ENCODE measurements at regions not wholly inside any gene's neighbourhood (a gene's known extent, or its start where the extent isn't known, plus 50 kb on each side); places are given as distances from the start of the nearest gene placed in this dataset.

GRCh38 chr2:84116143-84116542 is 342.9 kb downstream of the SUCLG1 start:
- TF ChIP-seq EZH2 (IDR thresholded peaks at IDR 0.05; ENCODE audit: low read length, missing control alignments) (no peak), CTCF (conservative IDR thresholded peaks at IDR 0.05 in 1 of 2, IDR thresholded peaks at IDR 0.05 in 1 of 2; ENCODE audit: low read depth in 1 of 2, low read length in 2 of 2) (no peak)

Measured in fibroblast of lung (primary cell).